Trophoblast cell (in vitro differentiated cells and primary cell): ENCODE measurements at regions not wholly inside any gene's neighbourhood (a gene's known extent, or its start where the extent isn't known, plus 50 kb on each side); places are given as distances from the start of the nearest gene placed in this dataset.
"Not testable (repeated sequence)": the region's sequence is repeated elsewhere in the genome, so short reads cannot be mapped to it uniquely, and the experiment has no call there.

Experiments
- DNase-seq, 2 donors: peaks; one replicate each; pipeline ENCODE4 v3.0.0-alpha.2; 2016
- H2AFZ ChIP-seq: 2 replicates; pipeline ENCODE4 v1.6.1; 2013; ENCODE audit warnings: low read length, moderate library complexity, mild to moderate bottlenecking; ENCODE audit not compliant: insufficient read depth, poor library complexity
- H2AK5ac ChIP-seq: 2 replicates; pipeline ENCODE4 v1.6.1; 2013; ENCODE audit warnings: mild to moderate bottlenecking, low read length
- H2BK120ac ChIP-seq: 2 replicates; pipeline ENCODE4 v1.6.1; 2013; ENCODE audit warnings: low read length, mild to moderate bottlenecking, moderate library complexity; ENCODE audit not compliant: insufficient read depth, poor library complexity
- H2BK12ac ChIP-seq: 2 replicates; pipeline ENCODE4 v1.6.1; 2013; ENCODE audit warnings: mild to moderate bottlenecking, low read length, moderate library complexity
- H2BK5ac ChIP-seq: 2 replicates; pipeline ENCODE4 v1.6.1; 2013; ENCODE audit warnings: low read length, low read depth, moderate library complexity, mild to moderate bottlenecking; ENCODE audit not compliant: poor library complexity
- H3K14ac ChIP-seq: 2 replicates; pipeline ENCODE4 v1.6.1; 2013; ENCODE audit warnings: mild to moderate bottlenecking, low read length
- H3K18ac ChIP-seq: 2 replicates; pipeline ENCODE4 v1.6.1; 2013; ENCODE audit warnings: mild to moderate bottlenecking, low read length
- H3K23ac ChIP-seq: 2 replicates; pipeline ENCODE4 v1.6.1; 2013; ENCODE audit warnings: low read length
- H3K27ac ChIP-seq: 2 replicates; pipeline ENCODE4 v1.5.1; 2013; ENCODE audit warnings: low read depth, mild to moderate bottlenecking, inconsistent platforms, low read length, moderate library complexity
- H3K27me3 ChIP-seq: 2 replicates; pipeline ENCODE4 v1.6.1; 2013; ENCODE audit warnings: inconsistent platforms, mild to moderate bottlenecking, low read length, moderate library complexity; ENCODE audit not compliant: insufficient read depth
- H3K36me3 ChIP-seq, 2 experiments: 1 replicate in 1 of 2; 2 replicates in 1 of 2; pipeline ENCODE4 v1.6.1; 2013; ENCODE audit warnings: low read length in 2 of 2, mild to moderate bottlenecking in 2 of 2, moderate library complexity in 1 of 2; ENCODE audit not compliant: insufficient read depth in 2 of 2, control insufficient read depth in 1 of 2
- H3K4ac ChIP-seq: 2 replicates; pipeline ENCODE4 v1.6.1; 2013; ENCODE audit warnings: low read depth, mild to moderate bottlenecking, low read length, moderate library complexity
- H3K4me1 ChIP-seq, 2 experiments: 1 replicate in 1 of 2; 2 replicates in 1 of 2; pipeline ENCODE4 v1.6.1; 2013; ENCODE audit warnings: low read length in 2 of 2, mild to moderate bottlenecking in 2 of 2, moderate library complexity in 1 of 2; ENCODE audit not compliant: insufficient read depth in 2 of 2, control insufficient read depth in 1 of 2
- H3K4me2 ChIP-seq: 2 replicates; pipeline ENCODE4 v1.6.1; 2013; ENCODE audit warnings: inconsistent platforms, mild to moderate bottlenecking, low read length, moderate library complexity
- H3K4me3 ChIP-seq: 2 replicates; pipeline ENCODE4 v1.5.1; 2013; ENCODE audit warnings: mild to moderate bottlenecking, low read depth, low read length, inconsistent platforms
- H3K79me1 ChIP-seq: one replicate; pipeline ENCODE4 v1.6.1; 2013; ENCODE audit warnings: low read length
- H3K79me2 ChIP-seq: 2 replicates; pipeline ENCODE4 v1.6.1; 2013; ENCODE audit warnings: low read length, mild to moderate bottlenecking; ENCODE audit not compliant: control insufficient read depth, insufficient read depth, poor library complexity
- H3K9ac ChIP-seq: 2 replicates; pipeline ENCODE4 v1.6.1; 2013; ENCODE audit warnings: mild to moderate bottlenecking, low read length
- H3K9me3 ChIP-seq: 2 replicates; pipeline ENCODE4 v1.6.1; 2013; ENCODE audit warnings: low read depth, mild to moderate bottlenecking, control low read depth, inconsistent platforms, low read length; ENCODE audit not compliant: insufficient read depth
- H4K12ac ChIP-seq: 2 replicates; pipeline ENCODE4 v1.6.1; 2013; ENCODE audit warnings: low read depth, mild to moderate bottlenecking, low read length, moderate library complexity
- H4K8ac ChIP-seq: 2 replicates; pipeline ENCODE4 v1.6.1; 2013; ENCODE audit warnings: low read depth, mild to moderate bottlenecking, low read length, moderate library complexity
- H4K91ac ChIP-seq: one replicate; pipeline ENCODE4 v1.6.1; 2013; ENCODE audit warnings: low read depth, mild to moderate bottlenecking, low read length, moderate library complexity
- WGBS: extraction: QIAGEN DNeasy Blood & Tissue Kit; methylation state at CpG from one replicate; pipeline ENCODE4 v1.1.7; 2013; ENCODE audit warnings: missing lambda C conversion rate; ENCODE audit not compliant: insufficient read length, insufficient coverage; ENCODE audit errors: extremely low coverage; 5-methylcytosine and 5-hydroxymethylcytosine counted together

DNA sequence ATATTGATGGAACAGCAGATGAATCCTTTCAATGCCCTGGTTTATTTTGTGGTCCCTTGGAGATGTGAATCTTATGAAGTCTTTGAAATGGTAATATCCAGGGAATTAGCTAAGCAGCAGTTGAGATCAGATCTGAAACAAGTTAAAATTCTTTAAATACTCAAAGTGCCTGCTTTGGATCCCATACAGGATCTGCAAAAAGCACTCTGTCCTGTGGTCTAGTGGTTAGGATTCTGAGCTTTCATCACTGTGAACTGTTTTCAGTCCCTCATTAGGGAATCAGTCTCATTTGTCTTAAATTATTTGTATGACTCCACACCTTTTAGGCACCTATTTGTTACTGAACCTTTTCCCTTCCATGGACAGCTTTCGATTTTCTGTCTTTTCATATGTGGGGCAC lies 215.2 kb upstream of the TGIF2LX start:
- WGBS: no CpG with 5 or more reads among the region's 1 CpG
- H3K4me3 ChIP-seq, H3K23ac ChIP-seq, H3K79me2 ChIP-seq, H3K79me1 ChIP-seq, H2AK5ac ChIP-seq, H3K4ac ChIP-seq, H4K12ac ChIP-seq, H2BK5ac ChIP-seq, H3K4me2 ChIP-seq, H3K14ac ChIP-seq, H3K4me1 ChIP-seq, H2AFZ ChIP-seq, H2BK120ac ChIP-seq, H4K8ac ChIP-seq, H3K27ac ChIP-seq, H3K36me3 ChIP-seq, H2BK12ac ChIP-seq, H3K9me3 ChIP-seq, H4K91ac ChIP-seq, H3K9ac ChIP-seq, H3K18ac ChIP-seq, H3K27me3 ChIP-seq: not testable (repeated sequence)
- DNase-seq: peak in 1 of 2 donors; percentile 37

DNA sequence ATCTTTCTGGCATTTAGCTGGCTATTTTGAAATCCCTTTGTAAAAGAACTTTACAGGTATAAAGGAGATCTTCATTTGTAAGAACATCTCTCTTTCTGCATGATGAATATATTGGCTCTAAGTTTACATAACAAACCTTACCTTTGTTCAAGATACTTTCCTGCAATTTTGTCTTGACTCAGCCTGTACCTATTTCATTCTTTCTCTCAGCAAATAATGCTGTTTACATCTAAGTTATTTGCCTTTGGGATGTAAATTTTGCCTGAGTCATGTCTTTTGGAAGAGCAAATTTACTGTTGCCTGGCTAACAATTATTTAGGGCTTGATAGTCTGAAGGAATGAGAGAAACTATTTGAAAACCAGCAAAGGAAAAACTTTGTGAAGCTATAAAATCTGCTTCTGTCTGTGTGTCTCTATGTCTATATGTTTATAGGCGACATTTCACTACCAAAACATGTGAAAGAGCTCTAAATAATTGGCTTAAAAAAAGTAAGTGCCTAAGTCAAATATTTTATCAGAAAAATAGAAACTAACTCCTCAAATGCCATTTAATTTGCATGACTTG lies 214.3 kb upstream of the TGIF2LX start:
- not testable (repeated sequence) for H4K8ac ChIP-seq, H3K79me2 ChIP-seq, H3K4ac ChIP-seq, H3K9ac ChIP-seq, H3K9me3 ChIP-seq, H3K23ac ChIP-seq, H4K12ac ChIP-seq, H3K27me3 ChIP-seq, H2AFZ ChIP-seq, H2BK5ac ChIP-seq, H4K91ac ChIP-seq, DNase-seq, H3K4me2 ChIP-seq, H3K4me1 ChIP-seq, H3K79me1 ChIP-seq, H2BK12ac ChIP-seq, H2BK120ac ChIP-seq, H3K27ac ChIP-seq, H3K14ac ChIP-seq, H3K36me3 ChIP-seq, H3K4me3 ChIP-seq, H3K18ac ChIP-seq, H2AK5ac ChIP-seq
- no CpG with 5 or more reads among the region's 1 CpG for WGBS

DNA sequence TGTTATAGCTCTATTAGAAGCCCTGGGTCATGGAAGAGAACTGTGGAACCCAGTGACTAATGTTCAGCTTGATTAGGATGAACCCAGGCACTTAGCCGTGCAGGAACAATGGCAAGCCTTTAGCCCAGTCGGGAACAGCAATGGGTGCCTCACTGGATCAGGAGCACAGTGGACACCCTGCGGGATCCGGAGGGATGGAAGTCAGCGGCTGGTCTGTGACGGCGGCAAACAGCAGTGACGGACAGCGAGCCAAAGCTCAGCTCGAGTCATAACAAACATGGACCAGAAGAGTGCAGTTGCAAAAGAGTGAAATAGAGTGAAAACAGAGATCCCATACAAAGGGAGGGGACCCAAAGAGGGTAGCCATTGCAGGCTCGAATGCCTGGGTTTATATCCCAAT lies 187.3 kb upstream of the TGIF2LX start:
- not testable (repeated sequence) for H3K4me1 ChIP-seq, H3K79me2 ChIP-seq, H3K79me1 ChIP-seq, H3K18ac ChIP-seq, H3K36me3 ChIP-seq, H4K8ac ChIP-seq, H2AK5ac ChIP-seq, H4K91ac ChIP-seq, H2BK120ac ChIP-seq, H3K23ac ChIP-seq, H3K4me2 ChIP-seq, H3K9me3 ChIP-seq, H2BK12ac ChIP-seq, H3K4ac ChIP-seq, H4K12ac ChIP-seq, H3K14ac ChIP-seq, H2BK5ac ChIP-seq, H3K27me3 ChIP-seq, DNase-seq, H3K9ac ChIP-seq, H3K4me3 ChIP-seq, H2AFZ ChIP-seq, H3K27ac ChIP-seq
- no CpG with 5 or more reads among the region's 11 CpGs for WGBS

DNA sequence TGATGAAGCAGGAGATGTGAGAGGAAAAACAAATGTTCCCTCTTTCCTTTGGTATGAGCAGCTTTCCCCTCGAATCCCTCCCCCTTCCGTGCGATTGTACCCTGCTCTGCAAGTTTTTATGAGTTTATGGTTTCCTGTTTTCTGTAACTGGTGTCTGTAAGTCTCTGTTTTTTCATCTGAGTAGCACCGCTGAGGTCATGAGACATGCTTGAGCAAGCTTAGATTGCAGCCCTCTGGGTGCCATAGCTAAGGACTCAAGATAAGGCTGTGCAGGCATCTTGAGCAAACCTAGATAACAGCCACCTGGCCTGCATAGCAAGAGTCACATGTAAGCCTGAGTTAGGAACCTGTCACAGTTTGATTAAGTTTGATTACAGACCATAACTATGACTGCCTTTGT lies 165.2 kb upstream of the TGIF2LX start:
- H3K27ac ChIP-seq, H3K27me3 ChIP-seq, H2BK120ac ChIP-seq, H3K36me3 ChIP-seq, H3K79me1 ChIP-seq, H2BK12ac ChIP-seq, H3K79me2 ChIP-seq, H3K23ac ChIP-seq, H3K18ac ChIP-seq, H3K4me3 ChIP-seq, H3K9ac ChIP-seq, H2BK5ac ChIP-seq, H2AK5ac ChIP-seq, H4K8ac ChIP-seq, H3K4me1 ChIP-seq, H3K4ac ChIP-seq, H2AFZ ChIP-seq, H4K91ac ChIP-seq, H3K4me2 ChIP-seq, H4K12ac ChIP-seq, H3K9me3 ChIP-seq, H3K14ac ChIP-seq: not testable (repeated sequence)
- peak; percentile 1 to 63 for DNase-seq
- no CpG with 5 or more reads among the region's 4 CpGs for WGBS
